Peyer's patch (tissue), 4 donors: ENCODE measurements at regions not wholly inside any gene's neighbourhood (a gene's known extent, or its start where the extent isn't known, plus 50 kb on each side); places are given as distances from the start of the nearest gene placed in this dataset.

Source experiments
- POLR2A ChIP-seq, 2 donors: fragments of 450-650 bp; IDR thresholded peaks; one replicate each; pipeline ENCODE4 v1.5.1; 2017; ENCODE audit warnings: antibody characterized with exemption in 2 of 2, mild to moderate bottlenecking in 2 of 2, moderate library complexity in 2 of 2
- TF ChIP-seq, protein P1 (sequence below), 6 experiments: fragments of 450-650 bp in 4 of 6; fragments of 200-600 bp in 2 of 6; sonication (generic) in 1 of 6; IDR thresholded peaks; one replicate each; pipeline ENCODE4 v1.5.1; 2017 to 2019; ENCODE audit warnings: antibody characterized with exemption in 6 of 6, mild to moderate bottlenecking in 3 of 6, moderate library complexity in 1 of 6

DNA sequence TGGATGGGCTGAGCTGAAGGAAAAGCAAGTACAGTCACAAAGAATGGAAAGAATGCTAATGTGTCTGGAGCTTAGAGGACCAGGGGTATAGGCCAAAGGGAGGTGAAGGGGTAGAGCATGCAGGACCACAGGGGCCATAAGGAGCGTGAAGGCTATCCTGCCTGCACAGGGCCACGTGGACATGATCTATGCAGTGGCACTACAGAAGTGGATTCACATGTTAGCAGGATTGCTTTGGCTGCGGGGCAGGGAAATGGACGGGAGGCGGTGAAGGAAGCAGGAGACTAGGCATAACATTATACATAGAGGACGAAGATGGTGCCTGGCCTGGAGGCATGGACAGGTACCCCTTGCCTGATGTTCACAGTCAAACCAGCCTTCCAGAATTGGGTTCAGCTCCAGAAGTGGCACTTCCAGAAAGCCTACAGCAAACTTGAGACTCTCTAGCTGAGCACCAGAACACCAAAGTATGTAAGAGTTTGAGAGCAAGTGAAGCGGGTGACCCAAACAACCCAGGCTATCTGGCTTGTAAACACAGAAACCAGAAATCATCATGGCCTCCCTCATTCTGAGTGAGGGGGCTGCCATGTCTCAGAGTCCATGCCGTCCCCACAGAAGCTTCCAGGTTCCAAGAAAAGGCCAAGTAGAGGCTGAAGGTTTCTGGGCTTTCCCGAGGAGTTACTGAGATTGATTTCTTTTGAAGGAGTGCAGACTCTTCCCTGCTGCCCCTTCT is 135.5 kb upstream of the JUN start:
- no peak for TF ChIP-seq POLR2A (IDR thresholded peaks at IDR 0.05)
- TF ChIP-seq, protein P1, sequence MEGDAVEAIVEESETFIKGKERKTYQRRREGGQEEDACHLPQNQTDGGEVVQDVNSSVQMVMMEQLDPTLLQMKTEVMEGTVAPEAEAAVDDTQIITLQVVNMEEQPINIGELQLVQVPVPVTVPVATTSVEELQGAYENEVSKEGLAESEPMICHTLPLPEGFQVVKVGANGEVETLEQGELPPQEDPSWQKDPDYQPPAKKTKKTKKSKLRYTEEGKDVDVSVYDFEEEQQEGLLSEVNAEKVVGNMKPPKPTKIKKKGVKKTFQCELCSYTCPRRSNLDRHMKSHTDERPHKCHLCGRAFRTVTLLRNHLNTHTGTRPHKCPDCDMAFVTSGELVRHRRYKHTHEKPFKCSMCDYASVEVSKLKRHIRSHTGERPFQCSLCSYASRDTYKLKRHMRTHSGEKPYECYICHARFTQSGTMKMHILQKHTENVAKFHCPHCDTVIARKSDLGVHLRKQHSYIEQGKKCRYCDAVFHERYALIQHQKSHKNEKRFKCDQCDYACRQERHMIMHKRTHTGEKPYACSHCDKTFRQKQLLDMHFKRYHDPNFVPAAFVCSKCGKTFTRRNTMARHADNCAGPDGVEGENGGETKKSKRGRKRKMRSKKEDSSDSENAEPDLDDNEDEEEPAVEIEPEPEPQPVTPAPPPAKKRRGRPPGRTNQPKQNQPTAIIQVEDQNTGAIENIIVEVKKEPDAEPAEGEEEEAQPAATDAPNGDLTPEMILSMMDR (IDR thresholded peaks at IDR 0.05), result no peak
